Kidney (tissue), 13 donors: ENCODE measurements at regions not wholly inside any gene's neighbourhood (a gene's known extent, or its start where the extent isn't known, plus 50 kb on each side); places are given as distances from the start of the nearest gene placed in this dataset.

Experiments used
- DNase-seq, 5 donors: peaks; one replicate each; pipeline ENCODE4 v3.0.0-alpha.2; 2013 to 2020
- FAIRE-seq: peaks from 2 replicates; lab custom pipeline; 2012; peaks lifted over from hg19 to GRCh38; lab: Jason Lieb, UNC
- H3K27ac ChIP-seq, 2 donors: one replicate each; pipeline ENCODE4 v1.7.0; 2013; ENCODE audit warnings: low read depth in 2 of 2, low read length in 2 of 2, inconsistent platforms in 1 of 2
- H3K27me3 ChIP-seq: one replicate; pipeline ENCODE4 v1.7.1; 2013; ENCODE audit warnings: low read length, inconsistent platforms; ENCODE audit not compliant: control insufficient read depth, insufficient read depth
- H3K36me3 ChIP-seq, 3 donors: one replicate each; pipeline versions ENCODE4 v1.7.0 to v1.7.1; 2013; ENCODE audit warnings: low read length in 3 of 3, control low read depth in 1 of 3, inconsistent platforms in 1 of 3; ENCODE audit not compliant: insufficient read depth in 3 of 3, control insufficient read depth in 2 of 3
- H3K4me1 ChIP-seq, 3 donors: one replicate each; pipeline versions ENCODE4 v1.7.0 to v1.7.1; 2013; ENCODE audit warnings: low read length in 3 of 3, inconsistent platforms in 1 of 3, low read depth in 1 of 3; ENCODE audit not compliant: control insufficient read depth in 2 of 3, insufficient read depth in 2 of 3
- H3K4me3 ChIP-seq, 3 donors: one replicate each; pipeline versions ENCODE4 v1.7.0 to v1.8.1; 2013; ENCODE audit warnings: low read length in 3 of 3, control low read depth in 1 of 3, inconsistent platforms in 1 of 3
- H3K9ac ChIP-seq, 3 donors: one replicate each; pipeline versions ENCODE4 v1.7.0 to v1.7.1; 2013; ENCODE audit warnings: low read length in 3 of 3, control low read depth in 1 of 3, inconsistent platforms in 1 of 3
- H3K9me3 ChIP-seq, 3 donors: one replicate each; pipeline versions ENCODE4 v1.7.0 to v1.7.1; 2013; ENCODE audit warnings: low read length in 3 of 3, control low read depth in 1 of 3, inconsistent platforms in 1 of 3; ENCODE audit not compliant: control insufficient read depth in 2 of 3, insufficient read depth in 1 of 3
- intact Hi-C: fragments of 100-400 bp; cut with DNase I; formaldehyde crosslinking; loops from one replicate; pipeline ENCODE4 v1.11.1; 2022
- TF ChIP-seq, protein P1 (sequence below): IDR thresholded peaks from 3 replicates; pipeline ENCODE4 v1.5.1; 2012; ENCODE audit warnings: mild to moderate bottlenecking, moderate library complexity, borderline replicate concordance; ENCODE audit not compliant: insufficient read depth; ENCODE audit errors: extremely low read depth
- donor health status: control.
- donor health status: control.
- donor health status: control.
- donor health status: control.
- donor health status: control.
- donor health status: DM: yes; HTN: yes; CAD: no.
- donor health status: Normal renal cell carcinoma (clear cell type).

DNA sequence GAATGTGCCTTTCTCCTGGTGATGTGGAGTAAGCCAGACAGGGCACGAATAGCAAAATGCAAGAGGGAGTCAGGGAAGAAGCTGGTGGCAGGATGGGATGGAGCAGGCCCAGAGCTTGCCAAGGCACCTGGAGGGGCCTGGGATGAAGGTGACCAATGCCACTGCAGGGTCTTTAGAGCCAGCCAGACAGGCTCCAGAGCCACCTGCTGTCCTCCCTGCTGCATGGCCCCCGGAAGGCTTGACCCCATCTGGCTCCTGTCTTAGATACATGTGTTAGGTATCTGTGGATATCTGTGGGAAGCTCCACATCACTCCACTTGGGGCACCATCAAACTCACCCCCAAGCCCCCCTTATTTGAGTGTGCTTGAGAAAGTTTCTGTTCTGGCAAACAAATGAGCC is 99.9 kb upstream of the ATL2 start:
- no peaks in the 10 kb centered on the region for H3K27me3 ChIP-seq
- H3K9me3 ChIP-seq = peaks cover 0 to 8% (median 0%) of the 10 kb centered on the region in 3 donors
- no peak overlapping the region for H3K9ac ChIP-seq
- intact Hi-C loops = no loop called here
- H3K4me1 ChIP-seq = no peaks in the 10 kb centered on the region
- H3K36me3 ChIP-seq = no peaks in the 10 kb centered on the region
- FAIRE-seq (no peak), DNase-seq (no peak)
- no peak overlapping the region for H3K27ac ChIP-seq
- TF ChIP-seq, protein P1, sequence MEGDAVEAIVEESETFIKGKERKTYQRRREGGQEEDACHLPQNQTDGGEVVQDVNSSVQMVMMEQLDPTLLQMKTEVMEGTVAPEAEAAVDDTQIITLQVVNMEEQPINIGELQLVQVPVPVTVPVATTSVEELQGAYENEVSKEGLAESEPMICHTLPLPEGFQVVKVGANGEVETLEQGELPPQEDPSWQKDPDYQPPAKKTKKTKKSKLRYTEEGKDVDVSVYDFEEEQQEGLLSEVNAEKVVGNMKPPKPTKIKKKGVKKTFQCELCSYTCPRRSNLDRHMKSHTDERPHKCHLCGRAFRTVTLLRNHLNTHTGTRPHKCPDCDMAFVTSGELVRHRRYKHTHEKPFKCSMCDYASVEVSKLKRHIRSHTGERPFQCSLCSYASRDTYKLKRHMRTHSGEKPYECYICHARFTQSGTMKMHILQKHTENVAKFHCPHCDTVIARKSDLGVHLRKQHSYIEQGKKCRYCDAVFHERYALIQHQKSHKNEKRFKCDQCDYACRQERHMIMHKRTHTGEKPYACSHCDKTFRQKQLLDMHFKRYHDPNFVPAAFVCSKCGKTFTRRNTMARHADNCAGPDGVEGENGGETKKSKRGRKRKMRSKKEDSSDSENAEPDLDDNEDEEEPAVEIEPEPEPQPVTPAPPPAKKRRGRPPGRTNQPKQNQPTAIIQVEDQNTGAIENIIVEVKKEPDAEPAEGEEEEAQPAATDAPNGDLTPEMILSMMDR = no peak
- no peak overlapping the region for H3K4me3 ChIP-seq

DNA sequence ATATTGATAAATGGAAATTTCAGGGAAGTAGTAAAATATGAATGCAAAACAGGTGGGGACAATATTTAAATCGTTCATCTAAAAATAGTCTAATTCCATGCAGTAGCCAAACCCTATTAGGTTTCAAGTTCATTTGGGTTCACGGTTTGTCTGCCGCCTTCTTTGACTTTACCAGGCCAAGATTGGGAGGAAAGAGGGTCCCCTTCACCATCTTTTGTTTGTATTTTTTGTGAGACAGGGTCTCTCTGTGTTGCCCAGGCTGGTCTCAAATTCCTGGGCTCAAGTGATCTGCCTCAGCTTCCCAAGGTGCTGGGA is 98.5 kb upstream of the ATL2 start:
- no peak overlapping the region for H3K27ac ChIP-seq
- H3K27me3 ChIP-seq = no peaks in the 10 kb centered on the region
- no peak for FAIRE-seq
- H3K36me3 ChIP-seq = no peaks in the 10 kb centered on the region
- no peak for DNase-seq
- H3K4me1 ChIP-seq = no peaks in the 10 kb centered on the region
- no peak overlapping the region for H3K9ac ChIP-seq
- H3K4me3 ChIP-seq = no peak overlapping the region
- intact Hi-C loops = no loop called here
- TF ChIP-seq, protein P1 = no peak
- peaks cover 0 to 4% (median 0%) of the 10 kb centered on the region in 3 donors for H3K9me3 ChIP-seq

DNA sequence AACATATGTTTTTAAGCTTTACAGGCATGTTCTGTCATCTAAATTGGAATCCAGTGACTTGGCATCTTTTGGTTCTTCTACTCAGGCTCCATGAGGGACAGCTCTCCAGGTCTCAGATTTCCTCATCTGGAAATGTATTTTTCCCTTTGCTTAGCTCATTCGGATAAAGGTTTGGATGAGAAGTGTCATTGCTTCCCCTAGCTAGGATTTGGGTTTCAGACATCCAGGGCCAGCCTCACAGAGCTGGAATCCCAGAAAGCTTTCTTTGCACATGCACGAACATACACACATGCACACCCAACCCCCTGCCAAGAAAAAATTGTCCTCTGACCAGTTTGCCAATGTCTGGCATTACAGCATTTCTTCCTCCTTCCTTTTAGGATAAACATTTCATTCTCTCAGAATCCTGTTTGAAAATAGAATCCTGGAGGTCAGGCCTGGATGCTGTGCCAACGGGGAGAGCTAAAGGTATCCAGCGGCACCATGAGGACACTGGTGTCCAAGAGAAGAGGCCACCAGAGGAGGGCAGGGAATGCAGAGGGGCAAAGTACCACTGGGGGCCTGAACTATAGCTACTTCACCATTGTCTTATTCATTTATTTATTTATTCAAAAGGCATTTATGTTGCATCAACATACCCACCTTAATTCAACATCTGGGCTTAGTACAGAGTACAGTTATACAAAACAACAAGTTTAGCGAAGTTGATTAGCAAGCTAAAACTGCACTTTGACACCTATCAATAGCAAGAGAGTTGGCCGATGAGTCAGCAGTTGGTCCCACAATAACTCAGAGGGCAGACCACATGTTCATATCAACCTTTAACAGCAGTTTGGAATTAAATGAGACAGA is 97.9 kb upstream of the ATL2 start:
- no peak overlapping the region for H3K4me3 ChIP-seq
- H3K9ac ChIP-seq = no peak overlapping the region
- TF ChIP-seq, protein P1 = no peak
- no peaks in the 10 kb centered on the region for H3K36me3 ChIP-seq
- FAIRE-seq = no peak
- no peaks in the 10 kb centered on the region for H3K9me3 ChIP-seq
- no peaks in the 10 kb centered on the region for H3K27me3 ChIP-seq
- no peak for DNase-seq
- no peak overlapping the region for H3K27ac ChIP-seq
- intact Hi-C loops = no loop called here
- no peaks in the 10 kb centered on the region for H3K4me1 ChIP-seq
